HL-60 (cell line): ENCODE measurements at regions not wholly inside any gene's neighbourhood (a gene's known extent, or its start where the extent isn't known, plus 50 kb on each side); places are given as distances from the start of the nearest gene placed in this dataset.
"Not testable (repeated sequence)": the region's sequence is repeated elsewhere in the genome, so short reads cannot be mapped to it uniquely, and the experiment has no call there.

Experiments used
- DNase-seq, 2 experiments: peaks; one replicate each; pipeline ENCODE4 v3.0.0-alpha.2; 2010 to 2020; ENCODE audit warnings: low read depth in 1 of 2, low spot score in 1 of 2
- H3K27ac ChIP-seq: fragments of 250-450 bp; sonication (Bioruptor Pico); replicated peaks from 2 replicates; pipeline ENCODE4 v1.5.1; 2020; ENCODE audit warnings: mild to moderate bottlenecking, moderate library complexity
- H3K27me3 ChIP-seq: fragments of 250-450 bp; sonication (Bioruptor Pico); 2 replicates; pipeline ENCODE4 v1.5.1; 2021; ENCODE audit warnings: mild to moderate bottlenecking, moderate library complexity; ENCODE audit not compliant: insufficient read depth, poor library complexity, severe bottlenecking
- H3K4me3 ChIP-seq: replicated peaks from 2 replicates; pipeline ENCODE4 v1.5.1; 2011; ENCODE audit warnings: mild to moderate bottlenecking, control low read depth, low read length; ENCODE audit not compliant: insufficient read depth
- CTCF ChIP-seq: IDR thresholded peaks from one replicate; pipeline ENCODE4 v1.5.1; 2011; ENCODE audit warnings: low read length, control low read depth, inconsistent platforms; ENCODE audit not compliant: insufficient read depth
- GABPA ChIP-seq: IDR thresholded peaks from 2 replicates; pipeline ENCODE4 v1.6.1; 2012; ENCODE audit warnings: low read depth
- POLR2AphosphoS5 ChIP-seq: IDR thresholded peaks from 2 replicates; pipeline ENCODE4 v1.6.1; 2012; ENCODE audit warnings: low read depth
- REST ChIP-seq: IDR thresholded peaks from 2 replicates; pipeline ENCODE4 v1.6.1; 2012; ENCODE audit warnings: low read depth; ENCODE audit not compliant: insufficient replicate concordance
- SPI1 ChIP-seq: IDR thresholded peaks from 2 replicates; pipeline ENCODE4 v1.6.1; 2012; ENCODE audit warnings: low read depth, mild to moderate bottlenecking, borderline replicate concordance

- TF ChIP-seq GABPA (no peak), SPI1 (no peak), POLR2AphosphoS5 (no peak), REST (no peak), CTCF (no peak)
Observed at GRCh38 chr15:75779504-75779903, 63.7 kb upstream of the UBE2Q2 start.

GRCh38 chr15:75776871-75777610, 64.4 kb upstream of the CSPG4 start:
- H3K27ac ChIP-seq, DNase-seq, H3K27me3 ChIP-seq: not testable (repeated sequence)

More at GRCh38 chr15:75779504-75779903, 63.7 kb upstream of the UBE2Q2 start:
- Histone ChIP-seq H3K27ac (no peak overlapping the region), H3K27me3 (no peaks in the 10 kb centered on the region), H3K4me3 (no peak overlapping the region)
- DNase-seq: no peak

GRCh38 chr15:75776065-75776423, 63.4 kb upstream of the CSPG4 start:
- H3K27me3 ChIP-seq: no peaks in the 10 kb centered on the region
- TF ChIP-seq GABPA: no peak
- TF ChIP-seq POLR2AphosphoS5: no peak
- no peak for TF ChIP-seq REST
- no peak for TF ChIP-seq CTCF
- TF ChIP-seq SPI1: no peak
- no peak overlapping the region for H3K27ac ChIP-seq
- H3K4me3 ChIP-seq: no peak overlapping the region
- no peak for DNase-seq

More at GRCh38 chr15:75776871-75777610, 64.4 kb upstream of the CSPG4 start:
- H3K4me3 ChIP-seq: not testable (repeated sequence)

- no peak for DNase-seq
- Histone ChIP-seq H3K27me3 (no peaks in the 10 kb centered on the region), H3K27ac (no peak overlapping the region), H3K4me3 (no peak overlapping the region)
- TF ChIP-seq REST (no peak), SPI1 (no peak), CTCF (no peak), GABPA (no peak), POLR2AphosphoS5 (no peak)
Observed at GRCh38 chr15:75775296-75776064, 62.8 kb upstream of the CSPG4 start.

- H3K27ac ChIP-seq, H3K27me3 ChIP-seq, DNase-seq: not testable (repeated sequence)
Observed at GRCh38 chr15:75773974-75774373, 61.3 kb upstream of the CSPG4 start.

More at GRCh38 chr15:75773974-75774373, 61.3 kb upstream of the CSPG4 start:
- not testable (repeated sequence) for H3K4me3 ChIP-seq
